GM12892 (cell line): ENCODE measurements at regions not wholly inside any gene's neighbourhood (a gene's known extent, or its start where the extent isn't known, plus 50 kb on each side); places are given as distances from the start of the nearest gene placed in this dataset.

Experiments used
- POLR2A ChIP-seq: IDR thresholded peaks from 2 replicates; pipeline ENCODE4 v1.6.1; 2011; ENCODE audit warnings: low read depth, low read length, control low read depth
- POLR2AphosphoS5 ChIP-seq: IDR thresholded peaks from 2 replicates; pipeline ENCODE4 v1.6.1; 2011; ENCODE audit warnings: low read depth, low read length, control low read depth
- TAF1 ChIP-seq: IDR thresholded peaks from 2 replicates; pipeline ENCODE4 v1.6.1; 2011; ENCODE audit warnings: low read depth, mild to moderate bottlenecking, control low read depth, low read length, borderline replicate concordance

- TF ChIP-seq POLR2AphosphoS5 (no peak), POLR2A (no peak), TAF1 (no peak)
Observed at GRCh38 chr7:106569500-106569929, 91.4 kb downstream of the CCDC71L start.
